HepG2 (cell line): ENCODE measurements at regions not wholly inside any gene's neighbourhood (a gene's known extent, or its start where the extent isn't known, plus 50 kb on each side); places are given as distances from the start of the nearest gene placed in this dataset.
A peak's percentile ranks its signal among the peaks of the same experiment; 100 is the strongest.

Experiments
- EZH2 ChIP-seq: conservative IDR thresholded peaks from 2 replicates; pipeline ENCODE4 v1.6.1; 2012; ENCODE audit warnings: mild to moderate bottlenecking, low read depth, low read length, moderate library complexity
- GLI4 ChIP-seq: sonication (generic); formaldehyde crosslinking; IDR thresholded peaks from 2 replicates; pipeline ENCODE4 v1.5.1; 2020; ENCODE audit warnings: missing genetic modification reagents, mild to moderate bottlenecking, moderate library complexity, borderline replicate concordance
- MNT ChIP-seq: fragments of 450-650 bp; IDR thresholded peaks from 2 replicates; pipeline ENCODE4 v1.6.1; 2016
- NFKBIZ ChIP-seq: IDR thresholded peaks from 2 replicates; pipeline ENCODE4 v1.6.1; 2018; ENCODE audit warnings: missing genetic modification reagents, missing compliant biosample characterization
- RBFOX2 ChIP-seq: fragments of 200-400 bp; formaldehyde crosslinking; IDR thresholded peaks from 2 replicates; pipeline ENCODE4 v1.6.1; 2017; ENCODE audit warnings: low read depth, mild to moderate bottlenecking, low read length
- ZMAT5 ChIP-seq: sonication (generic); formaldehyde crosslinking; IDR thresholded peaks from 2 replicates; pipeline ENCODE4 v1.5.0; 2020; ENCODE audit warnings: mild to moderate bottlenecking, low read depth, missing genetic modification reagents, borderline replicate concordance
- ZNF616 ChIP-seq: sonication (generic); formaldehyde crosslinking; IDR thresholded peaks from 2 replicates; pipeline ENCODE4 v1.5.0; 2020; ENCODE audit warnings: low read depth, mild to moderate bottlenecking, missing genetic modification reagents
- ZNF768 ChIP-seq: sonication (generic); formaldehyde crosslinking; IDR thresholded peaks from 2 replicates; pipeline ENCODE4 v1.4.0; 2020; ENCODE audit warnings: missing genetic modification reagents
- ZNF891 ChIP-seq: sonication (generic); formaldehyde crosslinking; IDR thresholded peaks from 2 replicates; pipeline ENCODE4 v1.5.0; 2020; ENCODE audit warnings: mild to moderate bottlenecking, missing genetic modification reagents
- TF ChIP-seq, protein P1 (sequence below): sonication (generic); formaldehyde crosslinking; IDR thresholded peaks from one replicate; pipeline ENCODE4 v1.5.1; 2020; ENCODE audit warnings: mild to moderate bottlenecking, missing genetic modification reagents; ENCODE audit errors: not compliant biosample characterization
- TF ChIP-seq, protein P2 (sequence below): sonication (generic); formaldehyde crosslinking; IDR thresholded peaks from 2 replicates; pipeline ENCODE4 v1.4.0; 2020; ENCODE audit warnings: missing genetic modification reagents, borderline replicate concordance
- TF ChIP-seq, protein P3 (sequence below): sonication (generic); formaldehyde crosslinking; IDR thresholded peaks from 2 replicates; pipeline ENCODE4 v1.8.1; 2023; ENCODE audit warnings: missing genetic modification reagents, mild to moderate bottlenecking, borderline replicate concordance

GRCh38 chr2:234691968-234692955 is 195.4 kb upstream of the ARL4C start (continued):
- TF ChIP-seq, protein P1, sequence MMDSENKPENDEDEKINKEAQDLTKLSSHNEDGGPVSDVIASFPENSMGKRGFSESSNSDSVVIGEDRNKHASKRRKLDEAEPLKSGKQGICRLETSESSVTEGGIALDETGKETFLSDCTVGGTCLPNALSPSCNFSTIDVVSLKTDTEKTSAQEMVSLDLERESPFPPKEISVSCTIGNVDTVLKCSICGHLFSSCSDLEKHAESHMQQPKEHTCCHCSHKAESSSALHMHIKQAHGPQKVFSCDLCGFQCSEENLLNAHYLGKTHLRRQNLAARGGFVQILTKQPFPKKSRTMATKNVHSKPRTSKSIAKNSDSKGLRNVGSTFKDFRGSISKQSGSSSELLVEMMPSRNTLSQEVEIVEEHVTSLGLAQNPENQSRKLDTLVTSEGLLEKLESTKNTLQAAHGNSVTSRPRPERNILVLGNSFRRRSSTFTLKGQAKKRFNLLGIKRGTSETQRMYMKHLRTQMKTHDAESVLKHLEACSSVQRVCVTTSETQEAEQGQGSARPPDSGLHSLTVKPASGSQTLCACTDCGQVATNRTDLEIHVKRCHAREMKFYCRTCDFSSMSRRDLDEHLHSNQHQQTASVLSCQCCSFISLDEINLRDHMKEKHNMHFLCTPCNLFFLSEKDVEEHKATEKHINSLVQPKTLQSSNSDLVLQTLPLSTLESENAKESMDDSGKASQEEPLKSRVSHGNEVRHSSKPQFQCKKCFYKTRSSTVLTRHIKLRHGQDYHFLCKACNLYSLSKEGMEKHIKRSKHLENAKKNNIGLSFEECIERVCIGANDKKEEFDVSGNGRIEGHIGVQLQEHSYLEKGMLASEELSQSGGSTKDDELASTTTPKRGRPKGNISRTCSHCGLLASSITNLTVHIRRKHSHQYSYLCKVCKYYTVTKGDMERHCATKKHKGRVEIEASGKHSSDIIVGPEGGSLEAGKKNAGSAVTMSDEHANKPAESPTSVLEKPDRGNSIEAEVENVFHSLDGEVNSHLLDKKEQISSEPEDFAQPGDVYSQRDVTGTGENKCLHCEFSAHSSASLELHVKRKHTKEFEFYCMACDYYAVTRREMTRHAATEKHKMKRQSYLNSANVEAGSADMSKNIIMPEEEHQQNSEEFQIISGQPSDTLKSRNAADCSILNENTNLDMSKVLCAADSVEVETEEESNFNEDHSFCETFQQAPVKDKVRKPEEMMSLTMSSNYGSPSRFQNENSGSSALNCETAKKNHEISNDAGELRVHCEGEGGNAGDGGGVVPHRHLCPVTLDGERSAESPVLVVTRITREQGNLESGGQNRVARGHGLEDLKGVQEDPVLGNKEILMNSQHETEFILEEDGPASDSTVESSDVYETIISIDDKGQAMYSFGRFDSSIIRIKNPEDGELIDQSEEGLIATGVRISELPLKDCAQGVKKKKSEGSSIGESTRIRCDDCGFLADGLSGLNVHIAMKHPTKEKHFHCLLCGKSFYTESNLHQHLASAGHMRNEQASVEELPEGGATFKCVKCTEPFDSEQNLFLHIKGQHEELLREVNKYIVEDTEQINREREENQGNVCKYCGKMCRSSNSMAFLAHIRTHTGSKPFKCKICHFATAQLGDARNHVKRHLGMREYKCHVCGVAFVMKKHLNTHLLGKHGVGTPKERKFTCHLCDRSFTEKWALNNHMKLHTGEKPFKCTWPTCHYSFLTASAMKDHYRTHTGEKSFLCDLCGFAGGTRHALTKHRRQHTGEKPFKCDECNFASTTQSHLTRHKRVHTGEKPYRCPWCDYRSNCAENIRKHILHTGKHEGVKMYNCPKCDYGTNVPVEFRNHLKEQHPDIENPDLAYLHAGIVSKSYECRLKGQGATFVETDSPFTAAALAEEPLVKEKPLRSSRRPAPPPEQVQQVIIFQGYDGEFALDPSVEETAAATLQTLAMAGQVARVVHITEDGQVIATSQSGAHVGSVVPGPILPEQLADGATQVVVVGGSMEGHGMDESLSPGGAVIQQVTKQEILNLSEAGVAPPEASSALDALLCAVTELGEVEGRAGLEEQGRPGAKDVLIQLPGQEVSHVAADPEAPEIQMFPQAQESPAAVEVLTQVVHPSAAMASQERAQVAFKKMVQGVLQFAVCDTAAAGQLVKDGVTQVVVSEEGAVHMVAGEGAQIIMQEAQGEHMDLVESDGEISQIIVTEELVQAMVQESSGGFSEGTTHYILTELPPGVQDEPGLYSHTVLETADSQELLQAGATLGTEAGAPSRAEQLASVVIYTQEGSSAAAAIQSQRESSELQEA: no peak
- TF ChIP-seq, protein P2, sequence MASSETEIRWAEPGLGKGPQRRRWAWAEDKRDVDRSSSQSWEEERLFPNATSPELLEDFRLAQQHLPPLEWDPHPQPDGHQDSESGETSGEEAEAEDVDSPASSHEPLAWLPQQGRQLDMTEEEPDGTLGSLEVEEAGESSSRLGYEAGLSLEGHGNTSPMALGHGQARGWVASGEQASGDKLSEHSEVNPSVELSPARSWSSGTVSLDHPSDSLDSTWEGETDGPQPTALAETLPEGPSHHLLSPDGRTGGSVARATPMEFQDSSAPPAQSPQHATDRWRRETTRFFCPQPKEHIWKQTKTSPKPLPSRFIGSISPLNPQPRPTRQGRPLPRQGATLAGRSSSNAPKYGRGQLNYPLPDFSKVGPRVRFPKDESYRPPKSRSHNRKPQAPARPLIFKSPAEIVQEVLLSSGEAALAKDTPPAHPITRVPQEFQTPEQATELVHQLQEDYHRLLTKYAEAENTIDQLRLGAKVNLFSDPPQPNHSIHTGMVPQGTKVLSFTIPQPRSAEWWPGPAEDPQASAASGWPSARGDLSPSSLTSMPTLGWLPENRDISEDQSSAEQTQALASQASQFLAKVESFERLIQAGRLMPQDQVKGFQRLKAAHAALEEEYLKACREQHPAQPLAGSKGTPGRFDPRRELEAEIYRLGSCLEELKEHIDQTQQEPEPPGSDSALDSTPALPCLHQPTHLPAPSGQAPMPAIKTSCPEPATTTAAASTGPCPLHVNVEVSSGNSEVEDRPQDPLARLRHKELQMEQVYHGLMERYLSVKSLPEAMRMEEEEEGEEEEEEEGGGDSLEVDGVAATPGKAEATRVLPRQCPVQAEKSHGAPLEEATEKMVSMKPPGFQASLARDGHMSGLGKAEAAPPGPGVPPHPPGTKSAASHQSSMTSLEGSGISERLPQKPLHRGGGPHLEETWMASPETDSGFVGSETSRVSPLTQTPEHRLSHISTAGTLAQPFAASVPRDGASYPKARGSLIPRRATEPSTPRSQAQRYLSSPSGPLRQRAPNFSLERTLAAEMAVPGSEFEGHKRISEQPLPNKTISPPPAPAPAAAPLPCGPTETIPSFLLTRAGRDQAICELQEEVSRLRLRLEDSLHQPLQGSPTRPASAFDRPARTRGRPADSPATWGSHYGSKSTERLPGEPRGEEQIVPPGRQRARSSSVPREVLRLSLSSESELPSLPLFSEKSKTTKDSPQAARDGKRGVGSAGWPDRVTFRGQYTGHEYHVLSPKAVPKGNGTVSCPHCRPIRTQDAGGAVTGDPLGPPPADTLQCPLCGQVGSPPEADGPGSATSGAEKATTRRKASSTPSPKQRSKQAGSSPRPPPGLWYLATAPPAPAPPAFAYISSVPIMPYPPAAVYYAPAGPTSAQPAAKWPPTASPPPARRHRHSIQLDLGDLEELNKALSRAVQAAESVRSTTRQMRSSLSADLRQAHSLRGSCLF (CRISPR knock-in tag): no peak
- TF ChIP-seq ZNF616 (CRISPR knock-in tag) (no peak), ZNF891 (no peak), ZNF768 (CRISPR knock-in tag) (no peak), RBFOX2 (0 out of 2 replicates have a peak, but pooled peaks have one; percentile 18), GLI4 (CRISPR knock-in tag) (no peak), EZH2 (no peak), MNT (no peak), ZMAT5 (CRISPR knock-in tag) (no peak), NFKBIZ (CRISPR knock-in tag) (peak; percentile 22; the same call in 1 of the 2 replicates)
- TF ChIP-seq, protein P3, sequence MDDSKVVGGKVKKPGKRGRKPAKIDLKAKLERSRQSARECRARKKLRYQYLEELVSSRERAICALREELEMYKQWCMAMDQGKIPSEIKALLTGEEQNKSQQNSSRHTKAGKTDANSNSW (CRISPR knock-in tag): no peak
